Esophagus muscularis mucosa (tissue), 4 donors: ENCODE measurements at regions not wholly inside any gene's neighbourhood (a gene's known extent, or its start where the extent isn't known, plus 50 kb on each side); places are given as distances from the start of the nearest gene placed in this dataset.

Source experiments
- DNase-seq: peaks from one replicate; pipeline ENCODE4 v3.0.0-alpha.2; 2017; ENCODE audit errors: extremely low spot score
- H3K27ac ChIP-seq, 4 donors: fragments of 200-600 bp; sonication (generic); replicated peaks in 1 of 4; 1 replicate in 3 of 4; 2 replicates in 1 of 4; pipeline ENCODE4 v1.5.1; 2016 to 2019; ENCODE audit warnings: mild to moderate bottlenecking in 1 of 4
- H3K27me3 ChIP-seq, 4 donors: fragments of 200-600 bp; sonication (generic); one replicate each; pipeline versions ENCODE4 v1.5.1 to v1.6.0; 2016 to 2019
- H3K36me3 ChIP-seq, 4 donors: fragments of 200-600 bp; sonication (generic); one replicate each; pipeline ENCODE4 v1.5.1; 2016 to 2019
- H3K4me1 ChIP-seq, 4 donors: fragments of 200-600 bp; sonication (generic); one replicate each; pipeline ENCODE4 v1.5.1; 2016 to 2019
- H3K4me3 ChIP-seq, 4 donors: fragments of 200-600 bp; sonication (generic); 1 replicate in 2 of 4; 2 replicates in 2 of 4; pipeline ENCODE4 v1.5.1; 2016 to 2019; ENCODE audit warnings: mild to moderate bottlenecking in 4 of 4, moderate library complexity in 1 of 4
- H3K9me3 ChIP-seq, 4 donors: fragments of 200-600 bp; sonication (generic); 1 replicate in 3 of 4; 2 replicates in 1 of 4; pipeline ENCODE4 v1.5.1; 2016 to 2019
- EP300 ChIP-seq: sonication (generic); formaldehyde crosslinking; IDR thresholded peaks from one replicate; pipeline ENCODE4 v1.6.1; 2017; ENCODE audit warnings: antibody characterized with exemption
- POLR2A ChIP-seq: fragments of 450-650 bp; IDR thresholded peaks from one replicate; pipeline ENCODE4 v1.6.1; 2017; ENCODE audit warnings: antibody characterized with exemption, moderate library complexity, mild to moderate bottlenecking, low read depth
- POLR2AphosphoS5 ChIP-seq, 2 donors: sonication (generic); formaldehyde crosslinking; IDR thresholded peaks; one replicate each; pipeline ENCODE4 v1.6.1; 2017; ENCODE audit warnings: antibody characterized with exemption in 2 of 2
- WGBS: methylation state at CpG from one replicate; pipeline ENCODE4 v1.1.5; 2018; 5-methylcytosine and 5-hydroxymethylcytosine counted together
- intact Hi-C: fragments of 100-400 bp; cut with DNase I; formaldehyde crosslinking; loops from one replicate; pipeline ENCODE4 v1.15.1; 2023
- TF ChIP-seq, protein P1 (sequence below), 3 experiments: fragments of 200-600 bp in 2 of 3; fragments of 450-650 bp in 1 of 3; sonication (generic) in 2 of 3; IDR thresholded peaks; one replicate each; pipeline ENCODE4 v1.5.1; 2017 to 2019; ENCODE audit warnings: antibody characterized with exemption in 3 of 3, mild to moderate bottlenecking in 2 of 3, moderate library complexity in 1 of 3

DNA sequence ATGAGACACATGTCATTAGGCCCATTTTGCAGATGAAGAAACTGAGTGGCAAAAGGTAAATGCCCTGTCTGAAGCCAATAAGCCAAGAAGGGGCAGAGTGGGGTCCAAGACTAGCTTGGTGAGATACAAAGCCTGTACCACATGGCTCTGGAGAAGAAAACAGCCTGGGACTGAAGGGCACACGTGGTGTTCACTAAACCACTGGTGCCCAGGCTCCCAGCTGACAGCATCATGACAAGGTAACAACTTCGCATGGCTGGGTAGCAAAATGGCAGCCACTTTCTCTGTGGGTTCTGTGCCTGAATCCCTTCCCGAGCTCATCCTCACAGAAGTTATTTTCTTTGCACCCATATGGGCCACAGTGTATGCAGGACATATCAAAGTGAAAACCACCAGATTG lies 229.6 kb downstream of the RAB11FIP2 start:
- H3K27ac ChIP-seq = no peak overlapping the region
- no peaks in the 10 kb centered on the region for H3K4me1 ChIP-seq
- H3K36me3 ChIP-seq = no peaks in the 10 kb centered on the region
- 74% methylated on average over 3 of the region's 3 CpGs for WGBS
- no peak for TF ChIP-seq EP300
- TF ChIP-seq POLR2AphosphoS5 (IDR thresholded peaks at IDR 0.05) = no peak
- TF ChIP-seq, protein P1, sequence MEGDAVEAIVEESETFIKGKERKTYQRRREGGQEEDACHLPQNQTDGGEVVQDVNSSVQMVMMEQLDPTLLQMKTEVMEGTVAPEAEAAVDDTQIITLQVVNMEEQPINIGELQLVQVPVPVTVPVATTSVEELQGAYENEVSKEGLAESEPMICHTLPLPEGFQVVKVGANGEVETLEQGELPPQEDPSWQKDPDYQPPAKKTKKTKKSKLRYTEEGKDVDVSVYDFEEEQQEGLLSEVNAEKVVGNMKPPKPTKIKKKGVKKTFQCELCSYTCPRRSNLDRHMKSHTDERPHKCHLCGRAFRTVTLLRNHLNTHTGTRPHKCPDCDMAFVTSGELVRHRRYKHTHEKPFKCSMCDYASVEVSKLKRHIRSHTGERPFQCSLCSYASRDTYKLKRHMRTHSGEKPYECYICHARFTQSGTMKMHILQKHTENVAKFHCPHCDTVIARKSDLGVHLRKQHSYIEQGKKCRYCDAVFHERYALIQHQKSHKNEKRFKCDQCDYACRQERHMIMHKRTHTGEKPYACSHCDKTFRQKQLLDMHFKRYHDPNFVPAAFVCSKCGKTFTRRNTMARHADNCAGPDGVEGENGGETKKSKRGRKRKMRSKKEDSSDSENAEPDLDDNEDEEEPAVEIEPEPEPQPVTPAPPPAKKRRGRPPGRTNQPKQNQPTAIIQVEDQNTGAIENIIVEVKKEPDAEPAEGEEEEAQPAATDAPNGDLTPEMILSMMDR (IDR thresholded peaks at IDR 0.05) = no peak
- no peak for TF ChIP-seq POLR2A
- no peak overlapping the region for H3K4me3 ChIP-seq
- intact Hi-C loops = no loop called here
- no peak for DNase-seq
- H3K27me3 ChIP-seq = peaks cover 0 to 25% (median 0%) of the 10 kb centered on the region in 4 donors
- H3K9me3 ChIP-seq = peaks cover 0 to 3% (median under 1%) of the 10 kb centered on the region in 4 donors

DNA sequence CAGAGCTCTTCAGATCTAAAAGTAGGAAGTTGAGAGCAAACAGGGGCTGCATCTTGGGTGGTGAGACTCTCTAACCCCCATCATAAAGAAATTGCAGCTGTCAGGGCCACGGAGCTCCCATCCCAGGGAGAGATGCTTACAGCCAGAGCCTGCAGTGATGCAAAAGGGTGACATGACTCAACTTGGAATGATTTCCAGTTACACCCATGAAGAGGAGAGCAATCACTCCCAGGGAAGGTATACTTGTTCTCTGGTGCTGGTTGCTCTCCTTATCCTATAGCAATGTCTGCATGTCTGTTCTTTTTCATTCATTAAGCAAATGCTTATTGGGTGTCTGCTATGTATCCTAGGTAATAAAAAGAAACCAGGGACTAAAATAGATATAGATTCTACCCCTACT lies 228.0 kb downstream of the RAB11FIP2 start:
- no peak for DNase-seq
- TF ChIP-seq POLR2AphosphoS5 (IDR thresholded peaks at IDR 0.05) (no peak), POLR2A (no peak), EP300 (no peak)
- TF ChIP-seq, protein P1 (IDR thresholded peaks at IDR 0.05) = no peak
- Histone ChIP-seq H3K36me3 (no peaks in the 10 kb centered on the region), H3K4me3 (no peak overlapping the region), H3K27me3 (peaks cover 0 to 25% (median 0%) of the 10 kb centered on the region in 4 donors), H3K9me3 (no peaks in the 10 kb centered on the region), H3K27ac (no peak overlapping the region), H3K4me1 (no peaks in the 10 kb centered on the region)
- WGBS = 79% methylated on average over 1 of the region's 1 CpG
- intact Hi-C loops = no loop called here

GRCh38 chr10:117819304-117819703 lies 227.4 kb downstream of the RAB11FIP2 start:
- H3K9me3 ChIP-seq = no peaks in the 10 kb centered on the region
- peaks cover 0 to 28% (median 0%) of the 10 kb centered on the region in 4 donors for H3K27me3 ChIP-seq
- H3K36me3 ChIP-seq = no peaks in the 10 kb centered on the region
- WGBS = 34% methylated on average over 4 of the region's 4 CpGs
- no peak for DNase-seq
- intact Hi-C loops = no loop called here
- no peak overlapping the region for H3K4me3 ChIP-seq
- no peak overlapping the region for H3K27ac ChIP-seq
- TF ChIP-seq, protein P1 (IDR thresholded peaks at IDR 0.05) = no peak
- TF ChIP-seq POLR2AphosphoS5 (IDR thresholded peaks at IDR 0.05) (no peak), POLR2A (no peak), EP300 (no peak)
- no peaks in the 10 kb centered on the region for H3K4me1 ChIP-seq

- TF ChIP-seq POLR2AphosphoS5 (IDR thresholded peaks at IDR 0.05) = no peak
- TF ChIP-seq, protein P1 (IDR thresholded peaks at IDR 0.05) = no peak
- TF ChIP-seq POLR2A = no peak
- TF ChIP-seq EP300 = no peak
- intact Hi-C loops = no loop called here
- Histone ChIP-seq H3K27me3 (peaks cover 0 to 9% (median 0%) of the 10 kb centered on the region in 4 donors), H3K4me3 (no peak overlapping the region), H3K36me3 (no peaks in the 10 kb centered on the region), H3K4me1 (no peaks in the 10 kb centered on the region), H3K27ac (no peak overlapping the region), H3K9me3 (no peaks in the 10 kb centered on the region)
- WGBS = 69% methylated on average over 5 of the region's 5 CpGs
- DNase-seq = no peak
Measured at GRCh38 chr10:117823980-117824379, 222.8 kb downstream of the RAB11FIP2 start.

DNA sequence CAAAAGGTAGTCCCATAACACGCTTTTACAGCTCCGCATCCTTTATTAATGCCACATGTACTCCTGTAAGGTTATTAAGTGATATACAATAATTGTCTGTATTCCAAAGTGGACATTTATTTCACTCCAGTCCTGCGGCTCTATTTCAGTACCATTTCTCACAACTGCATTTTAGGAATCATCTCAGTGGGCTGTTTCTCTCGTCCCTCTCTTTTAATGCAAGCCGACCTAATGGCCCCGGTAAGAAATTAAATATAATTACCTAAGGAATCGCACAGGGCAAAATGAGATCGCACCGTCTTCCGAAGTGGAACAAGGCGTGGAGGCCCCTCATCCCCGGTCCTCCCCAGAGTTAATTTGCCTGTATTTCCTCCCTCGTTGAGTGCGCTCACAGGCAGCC lies 216.5 kb downstream of the RAB11FIP2 start:
- Histone ChIP-seq H3K27me3 (no peaks in the 10 kb centered on the region), H3K4me3 (no peak overlapping the region), H3K4me1 (no peaks in the 10 kb centered on the region), H3K9me3 (no peaks in the 10 kb centered on the region), H3K36me3 (no peaks in the 10 kb centered on the region), H3K27ac (no peak overlapping the region)
- intact Hi-C loops = no loop called here
- WGBS = 85% methylated on average over 14 of the region's 14 CpGs
- no peak for TF ChIP-seq POLR2AphosphoS5 (IDR thresholded peaks at IDR 0.05)
- no peak for TF ChIP-seq POLR2A
- TF ChIP-seq EP300 = no peak
- TF ChIP-seq, protein P1 (IDR thresholded peaks at IDR 0.05) = no peak
- no peak for DNase-seq
